ENCODE measurements at regions not wholly inside any gene's neighbourhood (a gene's known extent, or its start where the extent isn't known, plus 50 kb on each side); places are given as distances from the start of the nearest gene placed in this dataset.

DNA sequence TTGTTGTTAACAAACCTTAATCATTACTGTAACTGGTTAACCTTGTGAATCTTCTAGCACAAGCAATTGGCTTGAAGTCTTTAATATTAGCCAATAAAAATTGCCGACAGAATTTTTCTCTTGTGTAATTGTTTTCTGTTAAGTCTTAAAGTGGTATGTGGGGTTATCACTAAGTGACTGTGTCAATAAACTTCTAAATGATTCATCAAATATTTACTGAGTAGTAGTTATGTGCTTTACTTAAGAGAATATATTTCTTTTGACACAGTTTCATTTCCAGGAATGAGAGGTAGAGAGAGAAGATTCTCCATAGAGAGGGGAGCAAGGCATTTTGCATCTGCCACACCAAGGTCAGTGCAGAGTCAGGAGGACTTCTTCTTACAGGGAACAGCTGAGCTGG, 2361.6 kb upstream of the AGA start:
- TF ChIP-seq, protein P1, sequence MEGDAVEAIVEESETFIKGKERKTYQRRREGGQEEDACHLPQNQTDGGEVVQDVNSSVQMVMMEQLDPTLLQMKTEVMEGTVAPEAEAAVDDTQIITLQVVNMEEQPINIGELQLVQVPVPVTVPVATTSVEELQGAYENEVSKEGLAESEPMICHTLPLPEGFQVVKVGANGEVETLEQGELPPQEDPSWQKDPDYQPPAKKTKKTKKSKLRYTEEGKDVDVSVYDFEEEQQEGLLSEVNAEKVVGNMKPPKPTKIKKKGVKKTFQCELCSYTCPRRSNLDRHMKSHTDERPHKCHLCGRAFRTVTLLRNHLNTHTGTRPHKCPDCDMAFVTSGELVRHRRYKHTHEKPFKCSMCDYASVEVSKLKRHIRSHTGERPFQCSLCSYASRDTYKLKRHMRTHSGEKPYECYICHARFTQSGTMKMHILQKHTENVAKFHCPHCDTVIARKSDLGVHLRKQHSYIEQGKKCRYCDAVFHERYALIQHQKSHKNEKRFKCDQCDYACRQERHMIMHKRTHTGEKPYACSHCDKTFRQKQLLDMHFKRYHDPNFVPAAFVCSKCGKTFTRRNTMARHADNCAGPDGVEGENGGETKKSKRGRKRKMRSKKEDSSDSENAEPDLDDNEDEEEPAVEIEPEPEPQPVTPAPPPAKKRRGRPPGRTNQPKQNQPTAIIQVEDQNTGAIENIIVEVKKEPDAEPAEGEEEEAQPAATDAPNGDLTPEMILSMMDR (IDR thresholded peaks at IDR 0.05): no peak
- TF ChIP-seq POLR2A (IDR thresholded peaks at IDR 0.05): no peak

Measured in vagina (tissue), 2 donors.